H9 (cell line): ENCODE measurements at regions not wholly inside any gene's neighbourhood (a gene's known extent, or its start where the extent isn't known, plus 50 kb on each side); places are given as distances from the start of the nearest gene placed in this dataset.

Experiments used
- DNase-seq: peaks from one replicate; pipeline ENCODE4 v3.0.0-alpha.2; 2017
- H2AFZ ChIP-seq: one replicate; pipeline ENCODE4 v1.6.1; 2013; ENCODE audit warnings: mild to moderate bottlenecking, low read length, control low read depth, moderate library complexity
- H2AK5ac ChIP-seq: 2 replicates; pipeline ENCODE4 v1.6.1; 2013; ENCODE audit warnings: low read length, control low read depth, mixed read lengths; ENCODE audit not compliant: insufficient read length
- H2BK120ac ChIP-seq: one replicate; pipeline ENCODE4 v1.6.1; 2013; ENCODE audit warnings: low read depth, mild to moderate bottlenecking, low read length, control low read depth, inconsistent platforms; ENCODE audit not compliant: poor library complexity, severe bottlenecking
- H2BK12ac ChIP-seq: 2 replicates; pipeline ENCODE4 v1.6.1; 2013; ENCODE audit warnings: low read length, control low read depth, mixed read lengths, low read depth; ENCODE audit not compliant: insufficient read length
- H2BK15ac ChIP-seq: 2 replicates; pipeline ENCODE4 v1.6.1; 2013; ENCODE audit warnings: low read depth, low read length, control low read depth
- H2BK20ac ChIP-seq: one replicate; pipeline ENCODE4 v1.6.1; 2013; ENCODE audit warnings: low read depth, mild to moderate bottlenecking, low read length, control low read depth, inconsistent platforms; ENCODE audit not compliant: poor library complexity, severe bottlenecking
- H2BK5ac ChIP-seq: 2 replicates; pipeline ENCODE4 v1.6.1; 2013; ENCODE audit warnings: low read length, control low read depth, mixed read lengths; ENCODE audit not compliant: insufficient read length
- H3K14ac ChIP-seq: 2 replicates; pipeline ENCODE4 v1.6.1; 2013; ENCODE audit warnings: low read length, control low read depth; ENCODE audit not compliant: insufficient read depth
- H3K18ac ChIP-seq: 2 replicates; pipeline ENCODE4 v1.6.1; 2013; ENCODE audit warnings: low read depth, mild to moderate bottlenecking, mixed read lengths, low read length, control low read depth; ENCODE audit not compliant: insufficient read length
- H3K23ac ChIP-seq: 2 replicates; pipeline ENCODE4 v1.6.1; 2013; ENCODE audit warnings: low read length, control low read depth, mixed read lengths, low read depth; ENCODE audit not compliant: insufficient read length
- H3K23me2 ChIP-seq: 2 replicates; pipeline ENCODE4 v1.6.1; 2013; ENCODE audit warnings: low read depth, mild to moderate bottlenecking, mixed read lengths, low read length, control low read depth; ENCODE audit not compliant: insufficient read length, poor library complexity, severe bottlenecking
- H3K27ac ChIP-seq: 2 replicates; pipeline ENCODE4 v1.5.1; 2013; ENCODE audit warnings: low read length, control low read depth, mixed read lengths, low read depth; ENCODE audit not compliant: insufficient read length
- H3K27me3 ChIP-seq: 2 replicates; pipeline ENCODE4 v1.6.1; 2013; ENCODE audit warnings: low read length, control low read depth, inconsistent platforms; ENCODE audit not compliant: insufficient read depth
- H3K4ac ChIP-seq: 2 replicates; pipeline ENCODE4 v1.6.1; 2013; ENCODE audit warnings: low read depth, mild to moderate bottlenecking, control low read depth, inconsistent platforms, low read length, moderate library complexity
- H3K4me1 ChIP-seq: 2 replicates; pipeline ENCODE4 v1.6.1; 2013; ENCODE audit warnings: low read length, control low read depth, inconsistent platforms; ENCODE audit not compliant: insufficient read depth
- H3K4me2 ChIP-seq: 2 replicates; pipeline ENCODE4 v1.6.1; 2013; ENCODE audit warnings: low read length, control low read depth, mixed read lengths; ENCODE audit not compliant: insufficient read length, insufficient read depth
- H3K56ac ChIP-seq: 2 replicates; pipeline ENCODE4 v1.6.1; 2013; ENCODE audit warnings: low read depth, mild to moderate bottlenecking, mixed read lengths, low read length, control low read depth; ENCODE audit not compliant: insufficient read length
- H3K79me1 ChIP-seq: 2 replicates; pipeline ENCODE4 v1.6.1; 2013; ENCODE audit warnings: low read depth, mild to moderate bottlenecking, moderate library complexity, low read length, control low read depth, inconsistent platforms; ENCODE audit not compliant: insufficient read depth, poor library complexity, severe bottlenecking
- H3K79me2 ChIP-seq: 2 replicates; pipeline ENCODE4 v1.6.1; 2013; ENCODE audit warnings: low read length, control low read depth, inconsistent platforms; ENCODE audit not compliant: insufficient read depth
- H3K9ac ChIP-seq: 2 replicates; pipeline ENCODE4 v1.6.1; 2013; ENCODE audit warnings: low read length, control low read depth, mixed read lengths; ENCODE audit not compliant: insufficient read length; ENCODE audit errors: extremely low read depth
- H3K9me3 ChIP-seq: one replicate; pipeline ENCODE4 v1.6.1; 2013; ENCODE audit warnings: low read depth, low read length, inconsistent platforms; ENCODE audit not compliant: control insufficient read depth
- H3T11ph ChIP-seq: one replicate; pipeline ENCODE4 v1.6.1; 2013; ENCODE audit warnings: mild to moderate bottlenecking, low read length, control low read depth, inconsistent platforms
- H4K20me1 ChIP-seq: one replicate; pipeline ENCODE4 v1.6.1; 2013; ENCODE audit not compliant: control insufficient read depth, insufficient read length, insufficient read depth
- H4K5ac ChIP-seq: 2 replicates; pipeline ENCODE4 v1.6.1; 2013; ENCODE audit warnings: low read depth, mild to moderate bottlenecking, mixed read lengths, low read length, control low read depth; ENCODE audit not compliant: insufficient read length
- H4K8ac ChIP-seq: replicated peaks from 2 replicates; pipeline ENCODE4 v1.6.1; 2013; ENCODE audit warnings: low read length, control low read depth, mixed read lengths, low read depth; ENCODE audit not compliant: insufficient read length
- H4K91ac ChIP-seq: 2 replicates; pipeline ENCODE4 v1.6.1; 2013; ENCODE audit warnings: low read depth, mild to moderate bottlenecking, moderate library complexity, mixed read lengths, low read length, control low read depth; ENCODE audit not compliant: insufficient read length
- H3K27ac Mint-ChIP-seq, 3 experiments: 2 replicates in 2 of 3; 3 replicates in 1 of 3; pipeline ENCODE4 v1.8.0; 2020 to 2021; ENCODE audit warnings: mixed read lengths in 3 of 3, mild to moderate bottlenecking in 1 of 3, moderate library complexity in 1 of 3
- H3K27me3 Mint-ChIP-seq: 2 replicates; pipeline ENCODE4 v1.8.0; 2021; ENCODE audit warnings: low read depth, mild to moderate bottlenecking, moderate library complexity, mixed read lengths
- H3K36me3 Mint-ChIP-seq, 3 experiments: 2 replicates in 2 of 3; 3 replicates in 1 of 3; pipeline ENCODE4 v1.8.0; 2020 to 2021; ENCODE audit warnings: low read depth in 3 of 3, mixed read lengths in 3 of 3; ENCODE audit not compliant: insufficient read depth in 1 of 3
- H3K4me1 Mint-ChIP-seq, 2 experiments: 2 replicates each; pipeline ENCODE4 v1.8.0; 2020; ENCODE audit warnings: mixed read lengths in 2 of 2
- H3K4me3 Mint-ChIP-seq, 2 experiments: 2 replicates in 1 of 2; 3 replicates in 1 of 2; pipeline ENCODE4 v1.8.0; 2020 to 2021; ENCODE audit warnings: mild to moderate bottlenecking in 2 of 2, mixed read lengths in 2 of 2, moderate library complexity in 1 of 2
- H3K9me3 Mint-ChIP-seq, 2 experiments: 2 replicates in 1 of 2; 3 replicates in 1 of 2; pipeline ENCODE4 v1.8.0; 2020; ENCODE audit warnings: mild to moderate bottlenecking in 2 of 2, mixed read lengths in 2 of 2, moderate library complexity in 1 of 2
- CTCF ChIP-seq: fragments of 200-600 bp; sonication (generic); conservative IDR thresholded peaks from 3 replicates; pipeline ENCODE4 v1.8.0; 2021; ENCODE audit warnings: antibody characterized with exemption, mild to moderate bottlenecking
- WGBS: extraction: QIAGEN DNeasy Blood & Tissue Kit; methylation state at CpG from one replicate; pipeline ENCODE4 v1.1.7; 2013; ENCODE audit warnings: missing lambda C conversion rate, low lambda C conversion rate, mixed read lengths; ENCODE audit not compliant: insufficient read length; ENCODE audit errors: extremely low coverage; 5-methylcytosine and 5-hydroxymethylcytosine counted together

GRCh38 chr2:116133381-116133942 is 1681.0 kb upstream of the DDX18 start:
- no peak for DNase-seq
- H3K4me2 ChIP-seq = no peak overlapping the region
- no CpG with 5 or more reads among the region's 14 CpGs for WGBS
- peaks cover 61% of the 10 kb centered on the region for H3K27me3 Mint-ChIP-seq
- H4K20me1 ChIP-seq = no peaks in the 10 kb centered on the region
- H2AK5ac ChIP-seq = no peak overlapping the region
- no peak overlapping the region for H2BK15ac ChIP-seq
- H3K23me2 ChIP-seq = no peaks in the 10 kb centered on the region
- no peaks in the 10 kb centered on the region for H3K9me3 ChIP-seq
- no peak overlapping the region for H3T11ph ChIP-seq
- no peaks in the 10 kb centered on the region for H3K9me3 Mint-ChIP-seq
- H4K91ac ChIP-seq = no peak overlapping the region
- H3K4me3 Mint-ChIP-seq = no peak overlapping the region
- H4K8ac ChIP-seq = no peak overlapping the region
- peaks cover 5% of the 10 kb centered on the region; the same call in 1 of the 2 replicates for H3K27me3 ChIP-seq
- no peak for TF ChIP-seq CTCF
- H3K27ac ChIP-seq = no peak overlapping the region
- no peaks in the 10 kb centered on the region for H3K4me1 ChIP-seq
- no peak overlapping the region for H3K4ac ChIP-seq
- H2AFZ ChIP-seq = no peak overlapping the region
- H3K27ac Mint-ChIP-seq = no peak overlapping the region
- H2BK12ac ChIP-seq = no peak overlapping the region
- H2BK120ac ChIP-seq = no peak overlapping the region
- H3K36me3 Mint-ChIP-seq = no peaks in the 10 kb centered on the region
- H3K4me1 Mint-ChIP-seq = no peaks in the 10 kb centered on the region
- no peak overlapping the region for H3K9ac ChIP-seq
- no peak overlapping the region for H3K14ac ChIP-seq
- H3K79me1 ChIP-seq = no peaks in the 10 kb centered on the region
- H3K56ac ChIP-seq = no peak overlapping the region
- H4K5ac ChIP-seq = no peak overlapping the region
- H3K23ac ChIP-seq = no peak overlapping the region
- no peak overlapping the region for H2BK20ac ChIP-seq
- no peaks in the 10 kb centered on the region for H3K79me2 ChIP-seq
- no peak overlapping the region for H2BK5ac ChIP-seq
- no peak overlapping the region for H3K18ac ChIP-seq
